GM18870 (cell line): ENCODE measurements at regions not wholly inside any gene's neighbourhood (a gene's known extent, or its start where the extent isn't known, plus 50 kb on each side); places are given as distances from the start of the nearest gene placed in this dataset.

Source experiments
- ATAC-seq: cut with Tn5 transposase; IDR thresholded peaks from one replicate; pipeline ENCODE4 v1.9.1; 2021; ENCODE audit warnings: moderate library complexity; ENCODE audit not compliant: unreplicated experiment

GRCh38 chr7:32428546-32428945, 61.6 kb downstream of the LSM5 start:
- no peak for ATAC-seq

- no peak for ATAC-seq
These were observed 62.4 kb downstream of the LSM5 start for GRCh38 chr7:32427769-32428291.

- ATAC-seq = no peak
These were observed 73.3 kb downstream of the LSM5 start for GRCh38 chr7:32416846-32417245.

- no peak for ATAC-seq
These were observed 74.2 kb downstream of the LSM5 start for GRCh38 chr7:32415936-32416335.

- ATAC-seq = no peak
These were observed 74.7 kb downstream of the LSM5 start for GRCh38 chr7:32415519-32415918.

GRCh38 chr7:32412471-32412870, 77.7 kb downstream of the LSM5 start:
- no peak for ATAC-seq

GRCh38 chr7:32410545-32410944, 79.6 kb downstream of the LSM5 start:
- ATAC-seq = no peak

GRCh38 chr7:32406386-32406785, 83.8 kb downstream of the LSM5 start:
- no peak for ATAC-seq

- no peak for ATAC-seq
These were observed 86.5 kb downstream of the LSM5 start for GRCh38 chr7:32403463-32404229.

- ATAC-seq = no peak
These were observed 89.5 kb downstream of the LSM5 start for GRCh38 chr7:32400676-32401075.

- ATAC-seq = no peak
These were observed 90.9 kb downstream of the LSM5 start for GRCh38 chr7:32399311-32399710.

- ATAC-seq = no peak
These were observed 95.0 kb downstream of the LSM5 start for GRCh38 chr7:32395168-32395567.

- ATAC-seq = no peak
These were observed 96.3 kb downstream of the LSM5 start for GRCh38 chr7:32393861-32394260.

GRCh38 chr7:32390210-32390609, 100.0 kb downstream of the LSM5 start:
- no peak for ATAC-seq

- ATAC-seq = no peak
These were observed 104.7 kb downstream of the LSM5 start for GRCh38 chr7:32385316-32385956.

- no peak for ATAC-seq
These were observed 109.1 kb downstream of the LSM5 start for GRCh38 chr7:32381024-32381601.

GRCh38 chr7:32379510-32380112, 110.6 kb downstream of the LSM5 start:
- no peak for ATAC-seq

- ATAC-seq = no peak
These were observed 111.2 kb downstream of the LSM5 start for GRCh38 chr7:32378988-32379387.

- ATAC-seq = no peak
These were observed 125.6 kb downstream of the LSM5 start for GRCh38 chr7:32364581-32364980.

- no peak for ATAC-seq
These were observed 130.1 kb downstream of the LSM5 start for GRCh38 chr7:32360127-32360526.

GRCh38 chr7:32357535-32358277, 132.5 kb downstream of the LSM5 start:
- ATAC-seq = no peak
